HPDE6-E6E7 (cell line): ENCODE measurements at regions not wholly inside any gene's neighbourhood (a gene's known extent, or its start where the extent isn't known, plus 50 kb on each side); places are given as distances from the start of the nearest gene placed in this dataset.

ENCODE experiments used
- DNase-seq: peaks from one replicate; pipeline ENCODE4 v3.0.0; 2011; ENCODE audit warnings: missing footprints; ENCODE audit errors: extremely low spot score

DNA sequence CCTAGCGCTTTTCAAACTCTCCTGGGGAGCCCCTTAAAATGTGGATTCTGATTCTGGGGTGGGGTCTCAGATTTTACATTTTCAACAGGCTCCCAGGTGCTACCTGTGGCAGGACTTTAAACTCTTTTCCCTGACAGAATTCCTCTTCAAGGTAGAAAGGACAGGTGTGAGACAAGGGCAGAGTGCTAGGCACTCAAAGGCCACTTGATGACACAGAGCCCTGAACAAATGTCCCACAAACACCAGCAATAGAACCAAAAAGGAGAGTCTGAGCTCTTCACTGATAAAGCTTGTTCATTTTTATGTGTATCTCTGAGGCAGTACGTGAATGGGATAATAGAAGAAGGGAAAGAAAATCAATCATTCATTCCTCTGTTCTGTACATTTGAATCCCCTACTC is 77.7 kb upstream of the PELI1 start:
- no peak for DNase-seq

- DNase-seq, result no peak
Measured at GRCh38 chr2:64222351-64222750, 78.1 kb upstream of the PELI1 start.

DNA sequence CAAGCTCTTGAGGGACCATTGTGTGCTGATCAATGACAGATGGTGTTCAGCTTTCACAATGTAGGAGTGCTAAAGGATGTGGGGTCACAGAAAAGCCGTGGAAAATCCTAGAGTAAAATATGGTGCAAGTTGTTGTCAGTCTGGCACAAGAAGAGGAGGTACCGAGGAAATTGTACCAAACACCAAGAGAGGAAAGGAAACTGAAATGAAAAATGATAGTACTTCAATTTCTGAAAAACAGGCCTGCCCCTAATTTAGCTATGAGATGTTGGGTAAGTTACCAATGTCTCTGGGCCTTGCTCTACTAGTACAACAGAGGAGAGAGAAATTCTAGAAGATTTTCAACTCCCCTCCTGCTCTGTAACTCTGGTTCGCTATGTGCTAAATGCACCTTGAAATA is 78.8 kb upstream of the PELI1 start:
- DNase-seq, result no peak

DNA sequence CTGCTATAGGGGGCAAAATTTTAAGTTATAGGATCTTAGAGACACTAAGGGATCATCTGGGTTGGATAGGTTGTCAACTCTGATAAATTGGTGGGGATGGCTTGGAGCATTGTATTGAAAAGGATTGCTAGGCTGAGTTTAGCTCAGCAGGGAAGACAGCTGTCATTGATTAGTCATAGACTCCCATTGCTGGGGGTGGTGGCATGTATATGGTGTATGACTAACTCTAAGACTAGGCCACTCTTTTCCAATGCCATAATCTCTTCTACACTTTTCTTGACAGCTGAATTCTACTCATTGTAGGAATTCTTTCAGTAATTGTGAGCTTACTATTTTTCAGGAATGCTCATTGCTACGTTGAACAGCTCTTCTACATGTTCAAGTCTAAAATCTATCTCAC is 81.3 kb upstream of the PELI1 start:
- DNase-seq, result no peak

GRCh38 chr2:64226611-64227010 is 82.4 kb upstream of the PELI1 start:
- DNase-seq, result no peak

- DNase-seq, result no peak
Measured at GRCh38 chr2:64227603-64228125, 83.4 kb upstream of the PELI1 start.

DNA sequence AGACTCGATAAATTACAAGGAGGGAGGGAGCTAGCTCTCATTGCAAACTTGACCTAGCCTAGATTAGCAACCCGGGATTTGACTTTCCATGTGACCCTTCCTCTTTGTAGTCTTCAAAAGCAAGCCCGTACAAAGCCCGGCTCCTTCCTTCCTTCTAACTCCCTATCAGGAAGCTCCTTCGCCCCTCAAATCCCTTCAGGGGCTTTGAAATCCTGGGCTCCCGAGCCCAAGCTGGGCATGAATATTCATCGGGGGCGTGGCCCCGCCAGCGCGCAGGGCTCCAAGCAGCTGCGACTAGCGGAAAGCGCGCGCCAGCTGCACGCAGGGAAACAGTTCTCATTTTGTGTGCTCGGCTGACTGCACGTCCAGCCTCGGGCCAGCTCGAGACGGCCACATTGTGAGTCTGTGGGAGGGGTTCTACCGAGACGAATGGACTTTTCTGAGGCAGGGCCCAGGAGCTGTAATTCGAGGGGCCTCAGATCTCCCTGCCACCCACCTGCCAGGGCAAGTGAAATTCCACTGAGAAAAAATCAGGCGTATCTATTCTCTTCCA is 84.0 kb upstream of the PELI1 start:
- peak; percentile 56 for DNase-seq

- DNase-seq, result no peak
Measured at GRCh38 chr2:64228918-64229317, 84.7 kb upstream of the PELI1 start.

DNA sequence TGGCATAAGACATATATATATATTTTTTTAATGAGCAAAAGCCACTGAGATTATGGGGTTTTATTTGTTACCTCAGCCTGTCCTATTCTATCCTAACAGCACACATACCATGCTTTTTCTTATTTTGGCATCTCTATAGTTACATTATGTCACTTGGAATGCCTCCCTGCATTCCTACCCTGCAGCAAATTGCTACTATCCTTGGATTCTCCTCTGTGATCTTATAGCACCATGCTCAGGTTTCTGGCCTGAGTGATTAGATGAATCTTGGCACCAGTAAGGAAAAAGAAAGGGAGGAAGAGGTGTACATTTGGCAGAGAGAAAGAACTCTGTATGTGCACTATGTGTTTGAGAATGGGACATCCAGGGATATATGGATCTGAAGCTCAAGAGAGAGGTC is 86.3 kb upstream of the PELI1 start:
- DNase-seq, result no peak

GRCh38 chr2:64232266-64232665 is 88.0 kb upstream of the PELI1 start:
- DNase-seq, result no peak

DNA sequence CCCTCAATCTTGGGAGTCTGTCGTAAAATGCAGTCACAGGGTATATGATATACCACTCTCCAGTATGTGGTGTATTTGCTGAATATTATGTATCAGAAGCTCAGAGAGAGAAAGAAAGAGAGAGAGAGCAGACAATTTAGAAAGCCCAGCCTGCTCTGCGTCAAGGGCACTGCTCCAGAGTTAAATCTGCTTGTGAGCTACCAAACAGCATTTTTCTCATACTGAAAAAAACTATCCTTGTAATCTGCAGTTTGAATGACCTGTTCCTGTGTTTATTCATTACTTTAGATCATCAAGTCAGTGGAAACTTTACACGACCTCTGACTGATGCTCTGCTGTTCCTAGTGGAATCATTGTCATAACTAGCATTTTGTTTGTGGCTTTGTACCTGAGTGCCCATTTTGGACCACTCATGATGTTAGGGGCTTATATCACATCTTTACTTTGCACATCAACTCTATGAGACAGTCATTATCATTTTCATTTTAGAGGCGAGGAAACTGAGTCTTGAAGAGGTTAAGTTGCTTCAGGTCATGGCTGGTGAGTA is 89.2 kb upstream of the PELI1 start:
- no peak for DNase-seq

DNA sequence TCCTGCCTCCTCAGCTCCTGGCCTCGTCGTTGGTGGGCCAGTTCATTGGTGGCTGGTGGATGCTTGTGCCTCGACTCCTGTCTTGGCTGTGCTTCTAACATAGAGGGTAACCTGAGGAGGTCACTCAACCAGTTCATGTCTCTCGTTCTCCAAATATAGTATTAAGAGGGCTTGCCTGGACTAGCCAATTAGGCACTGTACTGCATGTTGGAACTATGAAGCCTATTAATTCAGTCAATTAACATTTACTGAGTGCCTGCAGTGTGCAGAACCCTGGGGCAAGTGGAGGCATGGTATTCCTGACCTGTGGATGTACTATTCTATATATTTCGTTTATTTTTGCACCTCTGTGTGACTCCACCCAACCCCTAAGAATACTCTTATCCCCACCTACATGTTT is 89.9 kb upstream of the PELI1 start:
- DNase-seq, result no peak

DNA sequence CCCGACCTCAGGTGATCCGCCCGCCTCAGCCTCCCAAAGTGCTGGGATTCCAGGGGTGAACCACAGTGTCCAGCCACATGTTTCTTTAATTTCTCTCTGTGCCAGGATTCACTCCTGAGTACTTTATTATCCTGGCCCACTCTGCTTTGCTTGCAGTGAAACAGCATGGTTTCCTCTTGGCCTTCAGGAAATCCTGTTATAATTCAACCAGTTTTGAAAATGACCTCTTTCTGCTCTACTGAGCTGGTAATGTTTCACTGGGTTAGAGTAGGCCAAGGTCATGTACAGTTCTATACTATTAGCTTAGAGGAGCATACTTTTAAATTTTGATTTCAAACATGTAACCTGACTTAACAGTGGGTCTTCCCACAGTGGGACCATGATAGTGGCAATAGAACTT is 90.6 kb upstream of the PELI1 start:
- DNase-seq, result no peak

DNA sequence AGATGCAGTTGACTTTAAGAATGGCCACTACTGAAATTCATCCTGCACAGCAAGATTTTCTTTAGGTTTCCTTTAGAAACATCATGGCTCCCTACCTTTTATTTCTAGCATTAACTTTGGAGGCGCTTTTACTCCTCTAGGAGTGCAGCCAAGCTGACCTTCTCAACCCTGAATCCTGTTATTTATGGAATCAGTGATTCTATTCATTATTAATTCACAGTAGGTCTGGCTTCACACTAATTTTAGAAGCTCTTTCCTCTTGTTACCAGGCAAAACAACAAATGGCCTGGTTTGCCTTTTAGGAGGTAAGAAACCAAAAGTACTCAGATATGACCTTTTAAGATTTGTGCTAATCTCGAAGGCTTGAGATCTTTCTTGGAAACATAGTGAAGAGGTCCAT is 93.0 kb upstream of the PELI1 start:
- DNase-seq, result no peak

GRCh38 chr2:64238799-64239198 is 94.6 kb upstream of the PELI1 start:
- no peak for DNase-seq

DNA sequence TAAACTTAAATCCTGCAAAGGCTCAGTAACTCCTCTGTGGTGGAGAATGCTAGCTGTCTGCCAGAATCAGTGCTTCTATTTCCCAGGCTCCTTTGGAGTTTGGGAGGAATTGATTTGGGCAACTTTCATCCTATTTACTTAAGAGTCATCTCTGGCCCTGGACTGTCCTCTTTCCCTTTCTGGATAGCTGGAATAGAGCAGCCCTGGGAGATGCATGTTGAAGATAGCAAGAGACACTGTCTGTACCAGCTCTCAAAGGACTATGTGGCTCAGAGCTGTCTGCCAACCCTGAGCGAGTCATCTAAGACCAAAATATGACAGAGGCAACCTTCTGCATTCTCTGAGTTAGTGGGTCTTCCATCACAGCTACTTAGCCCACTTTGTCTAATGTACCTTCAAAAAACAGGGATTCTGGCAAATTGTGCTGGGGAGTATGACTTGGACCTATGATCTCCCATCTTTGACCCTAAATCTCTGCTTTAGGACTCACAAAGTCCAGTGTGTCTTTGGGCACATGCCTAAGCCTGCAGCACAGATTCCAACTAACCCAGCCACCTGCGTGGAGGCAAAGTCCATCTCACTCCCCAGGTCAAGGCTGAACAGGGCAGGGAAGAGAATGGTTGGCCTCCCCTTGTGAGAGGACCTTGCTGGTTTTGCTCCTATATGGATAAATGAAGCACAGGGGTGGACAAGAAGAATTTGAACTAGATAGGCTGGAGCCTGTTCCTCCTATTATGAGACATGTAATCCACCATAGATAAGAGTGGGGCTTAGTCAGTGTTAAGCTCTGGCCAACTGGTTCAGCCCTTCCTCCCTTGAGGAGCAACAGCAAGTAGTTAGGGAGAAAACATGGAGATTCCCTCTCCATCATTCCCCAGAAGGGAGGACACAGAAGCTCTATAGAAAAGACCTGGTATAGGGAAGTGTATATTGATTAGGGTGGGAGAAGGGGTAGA is 99.1 kb upstream of the PELI1 start:
- DNase-seq, result no peak

- DNase-seq, result no peak
Measured at GRCh38 chr2:64244037-64244416, 99.8 kb upstream of the PELI1 start.

DNA sequence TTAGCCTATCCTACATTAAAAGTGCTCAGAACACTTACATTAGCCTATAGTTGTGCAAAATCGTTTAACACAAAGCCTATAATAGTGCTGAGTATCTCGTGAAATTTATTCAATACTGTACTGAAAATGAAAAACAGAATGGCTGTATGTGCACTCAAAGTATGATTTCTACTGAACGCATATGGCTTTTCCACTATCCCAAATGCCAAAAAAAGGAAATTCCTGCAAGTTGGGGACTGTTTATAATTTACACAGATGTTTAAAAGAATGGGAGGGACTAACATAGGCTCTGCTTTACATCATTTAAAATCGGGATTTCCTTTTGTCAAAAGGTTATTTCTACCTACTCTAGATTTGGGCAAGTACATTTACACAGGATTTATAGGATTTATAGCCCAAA is 101.4 kb upstream of the PELI1 start:
- no peak for DNase-seq

GRCh38 chr2:64246962-64247361 is 102.7 kb upstream of the PELI1 start:
- DNase-seq, result no peak

- no peak for DNase-seq
Measured at GRCh38 chr2:64249426-64249825, 105.2 kb upstream of the PELI1 start.

- no peak for DNase-seq
Measured at GRCh38 chr2:64250063-64250462, 105.8 kb upstream of the PELI1 start.

DNA sequence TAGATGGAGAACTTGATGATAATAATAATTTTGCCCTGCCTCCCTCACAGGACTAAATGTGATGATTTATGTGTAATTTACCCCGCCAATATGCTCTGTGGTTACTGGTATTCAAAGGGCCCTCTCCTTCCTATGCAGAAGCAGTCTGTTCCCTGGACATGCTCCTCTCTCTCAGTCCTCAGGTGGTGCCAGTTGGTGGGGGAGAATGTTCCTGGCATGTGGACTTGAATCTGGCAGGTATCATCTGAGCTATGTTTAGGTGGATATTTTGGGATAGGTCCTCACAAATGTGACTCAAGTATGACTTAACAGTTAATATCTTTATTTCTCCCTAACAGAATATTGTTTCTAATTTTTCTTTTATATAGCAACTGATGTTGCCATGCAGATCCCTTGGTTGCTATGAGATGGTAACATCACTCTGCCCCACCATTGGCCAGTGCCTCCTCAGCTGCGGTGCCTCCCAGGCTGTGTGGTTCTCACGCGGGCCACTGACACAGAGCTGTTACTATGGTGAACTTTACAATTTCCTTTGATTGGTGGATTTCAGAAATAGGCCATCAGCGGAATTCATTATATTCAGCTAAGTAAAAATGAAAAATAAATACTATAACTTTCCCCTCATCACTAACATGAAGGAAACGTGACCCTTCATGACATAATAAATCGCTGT is 106.7 kb upstream of the PELI1 start:
- DNase-seq, result no peak
